ENCODE measurements at regions not wholly inside any gene's neighbourhood (a gene's known extent, or its start where the extent isn't known, plus 50 kb on each side); places are given as distances from the start of the nearest gene placed in this dataset.
A peak's percentile ranks its signal among the peaks of the same experiment; 100 is the strongest.

GRCh38 chr13:33490461-33491327 lies 205.1 kb upstream of the STARD13 start:
- no peaks in the 10 kb centered on the region for H3K36me3 Mint-ChIP-seq (ENCODE audit: low read depth)

GRCh38 chr13:33493672-33494365 lies 208.3 kb upstream of the STARD13 start:
- Mint-ChIP-seq H3K27ac (ENCODE audit: unreplicated experiment) (no peak overlapping the region), H3K27me3 (ENCODE audit: low read depth) (no peaks in the 10 kb centered on the region), H3K36me3 (ENCODE audit: low read depth) (no peaks in the 10 kb centered on the region), H3K4me1 (peaks cover 9% of the 10 kb centered on the region), H3K9me3 (peaks cover 8% of the 10 kb centered on the region), H3K4me3 (no peak overlapping the region)
- TF ChIP-seq, protein P1, sequence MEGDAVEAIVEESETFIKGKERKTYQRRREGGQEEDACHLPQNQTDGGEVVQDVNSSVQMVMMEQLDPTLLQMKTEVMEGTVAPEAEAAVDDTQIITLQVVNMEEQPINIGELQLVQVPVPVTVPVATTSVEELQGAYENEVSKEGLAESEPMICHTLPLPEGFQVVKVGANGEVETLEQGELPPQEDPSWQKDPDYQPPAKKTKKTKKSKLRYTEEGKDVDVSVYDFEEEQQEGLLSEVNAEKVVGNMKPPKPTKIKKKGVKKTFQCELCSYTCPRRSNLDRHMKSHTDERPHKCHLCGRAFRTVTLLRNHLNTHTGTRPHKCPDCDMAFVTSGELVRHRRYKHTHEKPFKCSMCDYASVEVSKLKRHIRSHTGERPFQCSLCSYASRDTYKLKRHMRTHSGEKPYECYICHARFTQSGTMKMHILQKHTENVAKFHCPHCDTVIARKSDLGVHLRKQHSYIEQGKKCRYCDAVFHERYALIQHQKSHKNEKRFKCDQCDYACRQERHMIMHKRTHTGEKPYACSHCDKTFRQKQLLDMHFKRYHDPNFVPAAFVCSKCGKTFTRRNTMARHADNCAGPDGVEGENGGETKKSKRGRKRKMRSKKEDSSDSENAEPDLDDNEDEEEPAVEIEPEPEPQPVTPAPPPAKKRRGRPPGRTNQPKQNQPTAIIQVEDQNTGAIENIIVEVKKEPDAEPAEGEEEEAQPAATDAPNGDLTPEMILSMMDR (conservative IDR thresholded peaks at IDR 0.05) = no peak
- no peak for DNase-seq (ENCODE audit: low read depth, low spot score)

More at GRCh38 chr13:33490461-33491327, 205.1 kb upstream of the STARD13 start:
- Mint-ChIP-seq H3K9me3 (peaks cover 12% of the 10 kb centered on the region), H3K4me1 (peaks cover 9% of the 10 kb centered on the region), H3K27me3 (ENCODE audit: low read depth) (no peaks in the 10 kb centered on the region), H3K27ac (ENCODE audit: unreplicated experiment) (no peak overlapping the region), H3K4me3 (no peak overlapping the region)
- no peak for DNase-seq (ENCODE audit: low read depth, low spot score)
- TF ChIP-seq, protein P1 (conservative IDR thresholded peaks at IDR 0.05) = no peak

DNA sequence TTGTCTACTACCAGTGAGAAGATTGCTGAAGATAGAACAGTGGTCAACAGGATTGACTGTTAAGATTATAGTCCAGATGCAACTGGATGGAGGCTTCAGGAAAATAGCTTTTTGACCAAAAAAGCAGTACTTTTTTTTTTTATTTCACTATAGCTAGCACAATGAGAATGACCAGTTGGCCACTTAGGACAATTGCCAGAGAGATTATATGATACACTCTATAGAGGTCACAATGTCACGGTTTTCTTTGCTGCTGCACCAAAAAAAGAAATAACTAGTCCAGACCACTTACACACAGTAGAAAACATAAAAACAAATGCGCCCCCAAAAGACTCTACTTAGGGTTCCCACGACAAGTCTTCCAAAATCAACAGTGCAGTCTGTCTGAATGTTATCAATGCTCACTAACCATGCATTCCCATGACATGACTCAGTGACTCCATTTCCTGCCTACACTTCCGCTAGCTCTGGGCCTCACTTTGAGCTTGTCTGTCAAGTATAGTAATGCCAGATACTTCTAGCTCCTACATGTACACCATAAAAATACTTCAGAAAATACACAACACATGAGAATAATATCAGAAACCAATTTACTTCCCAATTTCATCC lies 209.1 kb upstream of the STARD13 start:
- Mint-ChIP-seq H3K4me3 (no peak overlapping the region), H3K4me1 (peaks cover 9% of the 10 kb centered on the region), H3K36me3 (ENCODE audit: low read depth) (no peaks in the 10 kb centered on the region), H3K27ac (ENCODE audit: unreplicated experiment) (peak overlapping the region; percentile 92), H3K9me3 (peaks cover 8% of the 10 kb centered on the region), H3K27me3 (ENCODE audit: low read depth) (no peaks in the 10 kb centered on the region)
- TF ChIP-seq, protein P1 (conservative IDR thresholded peaks at IDR 0.05) = no peak
- no peak for DNase-seq (ENCODE audit: low read depth, low spot score)

GRCh38 chr13:33496336-33496735 lies 210.8 kb upstream of the STARD13 start:
- Mint-ChIP-seq H3K4me1 (peaks cover 9% of the 10 kb centered on the region), H3K27me3 (ENCODE audit: low read depth) (no peaks in the 10 kb centered on the region), H3K4me3 (no peak overlapping the region), H3K9me3 (peaks cover 12% of the 10 kb centered on the region), H3K36me3 (ENCODE audit: low read depth) (no peaks in the 10 kb centered on the region), H3K27ac (ENCODE audit: unreplicated experiment) (no peak overlapping the region)
- no peak for DNase-seq (ENCODE audit: low read depth, low spot score)
- TF ChIP-seq, protein P1 (conservative IDR thresholded peaks at IDR 0.05) = no peak

DNA sequence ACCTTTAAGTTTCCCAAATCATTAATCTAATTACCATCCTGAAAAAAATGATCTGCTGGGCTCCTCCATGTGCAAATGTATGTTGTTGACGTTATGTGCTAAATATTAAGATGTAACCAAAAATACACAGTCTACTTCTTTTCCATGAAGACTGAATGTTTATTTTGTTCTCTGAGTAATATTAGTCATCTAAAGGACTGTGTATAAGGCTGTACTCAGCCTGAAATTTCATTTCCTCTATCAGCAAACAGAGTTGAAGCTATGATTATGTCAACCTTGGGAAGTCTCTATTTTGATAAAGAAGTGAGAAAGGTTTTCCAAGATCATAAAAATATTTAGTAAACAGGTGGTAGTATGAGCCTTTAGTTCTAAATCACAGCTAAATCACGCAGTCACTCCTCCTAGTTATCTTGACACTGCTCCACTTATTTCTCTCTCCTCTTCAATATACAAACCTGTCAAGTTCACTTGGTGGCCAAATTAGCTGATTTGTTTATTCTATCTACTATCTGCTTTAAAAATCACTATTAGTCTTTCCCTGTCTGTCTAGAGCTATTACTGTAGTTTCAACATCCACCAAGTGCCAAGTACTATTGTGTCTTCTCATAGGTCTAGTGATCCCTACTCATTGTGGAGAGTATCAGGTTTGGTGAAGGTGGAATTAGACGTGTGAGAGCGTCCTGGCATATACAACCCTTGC lies 211.7 kb upstream of the STARD13 start:
- TF ChIP-seq, protein P1 (conservative IDR thresholded peaks at IDR 0.05) = no peak
- Mint-ChIP-seq H3K36me3 (ENCODE audit: low read depth) (no peaks in the 10 kb centered on the region), H3K27me3 (ENCODE audit: low read depth) (no peaks in the 10 kb centered on the region), H3K27ac (ENCODE audit: unreplicated experiment) (no peak overlapping the region), H3K9me3 (peaks cover 17% of the 10 kb centered on the region), H3K4me1 (peaks cover 9% of the 10 kb centered on the region), H3K4me3 (no peak overlapping the region)
- no peak for DNase-seq (ENCODE audit: low read depth, low spot score)

Measured in neural crest cell (in vitro differentiated cells).